ENCODE measurements at regions not wholly inside any gene's neighbourhood (a gene's known extent, or its start where the extent isn't known, plus 50 kb on each side); places are given as distances from the start of the nearest gene placed in this dataset.

- no peak for DNase-seq (ENCODE audit: low read depth)
Observed at GRCh38 chr12:93154753-93155480, 222.8 kb upstream of the NUDT4 start.

GRCh38 chr12:93156086-93156716 is 221.5 kb upstream of the NUDT4 start:
- no peak for DNase-seq (ENCODE audit: low read depth)

- DNase-seq (ENCODE audit: low read depth), result no peak
Observed at GRCh38 chr12:93157279-93157678, 220.4 kb upstream of the NUDT4 start.

- no peak for DNase-seq (ENCODE audit: low read depth)
Observed at GRCh38 chr12:93158065-93158843, 219.5 kb upstream of the NUDT4 start.

GRCh38 chr12:93163260-93164036 is 214.3 kb upstream of the NUDT4 start:
- no peak for DNase-seq (ENCODE audit: low read depth)

- no peak for DNase-seq (ENCODE audit: low read depth)
Observed at GRCh38 chr12:93164103-93164880, 213.4 kb upstream of the NUDT4 start.

GRCh38 chr12:93165384-93165932 is 212.3 kb upstream of the NUDT4 start:
- DNase-seq (ENCODE audit: low read depth), result no peak

GRCh38 chr12:93166541-93167307 is 211.0 kb upstream of the NUDT4 start:
- no peak for DNase-seq (ENCODE audit: low read depth)

- DNase-seq (ENCODE audit: low read depth), result no peak
Observed at GRCh38 chr12:93167331-93167730, 210.4 kb upstream of the NUDT4 start.

- no peak for DNase-seq (ENCODE audit: low read depth)
Observed at GRCh38 chr12:93167841-93168492, 209.8 kb upstream of the NUDT4 start.

- DNase-seq (ENCODE audit: low read depth), result no peak
Observed at GRCh38 chr12:93168751-93169150, 209.0 kb upstream of the NUDT4 start.

GRCh38 chr12:93169536-93169935 is 208.2 kb upstream of the NUDT4 start:
- DNase-seq (ENCODE audit: low read depth), result no peak

- no peak for DNase-seq (ENCODE audit: low read depth)
Observed at GRCh38 chr12:93170928-93171327, 206.8 kb upstream of the NUDT4 start.

GRCh38 chr12:93173178-93173957 is 204.4 kb upstream of the NUDT4 start:
- no peak for DNase-seq (ENCODE audit: low read depth)

GRCh38 chr12:93174048-93174447 is 203.7 kb upstream of the NUDT4 start:
- no peak for DNase-seq (ENCODE audit: low read depth)

- DNase-seq (ENCODE audit: low read depth), result no peak
Observed at GRCh38 chr12:93174473-93174872, 203.3 kb upstream of the NUDT4 start.

GRCh38 chr12:93176165-93176564 is 201.6 kb upstream of the NUDT4 start:
- DNase-seq (ENCODE audit: low read depth), result no peak

- DNase-seq (ENCODE audit: low read depth), result no peak
Observed at GRCh38 chr12:93176610-93177126, 201.1 kb upstream of the NUDT4 start.

Measured in stimulated activated CD8-positive, alpha-beta memory T cell treated with anti-CD3 and anti-CD28 coated beads, Interleukin-12 subunit alpha, Interleukin-12 subunit beta, amount 100 ng/mL, for 1 hour (primary cell).